Osteoblast (primary cell): ENCODE measurements at regions not wholly inside any gene's neighbourhood (a gene's known extent, or its start where the extent isn't known, plus 50 kb on each side); places are given as distances from the start of the nearest gene placed in this dataset.
A peak's percentile ranks its signal among the peaks of the same experiment; 100 is the strongest.

ENCODE experiments used
- DNase-seq: peaks from one replicate; pipeline ENCODE4 v3.0.0; 2011; ENCODE audit warnings: low spot score, mixed read lengths; ENCODE audit not compliant: insufficient read length; ENCODE audit errors: missing footprints
- H2AFZ ChIP-seq: 2 replicates; pipeline ENCODE4 v1.6.0; 2011; ENCODE audit warnings: mild to moderate bottlenecking, low read length
- H3K27ac ChIP-seq: 2 replicates; pipeline ENCODE4 v1.5.1; 2011; ENCODE audit warnings: mild to moderate bottlenecking, low read depth, low read length, moderate library complexity
- H3K27me3 ChIP-seq: 2 replicates; pipeline ENCODE4 v1.6.0; 2012; ENCODE audit warnings: mild to moderate bottlenecking, control low read depth, inconsistent platforms, low read length, moderate library complexity; ENCODE audit not compliant: insufficient read depth
- H3K36me3 ChIP-seq: 2 replicates; pipeline ENCODE4 v1.5.1; 2011; ENCODE audit warnings: mild to moderate bottlenecking, low read length, control low read depth, moderate library complexity; ENCODE audit not compliant: insufficient read depth
- H3K4me1 ChIP-seq: 2 replicates; pipeline ENCODE4 v1.5.1; 2011; ENCODE audit warnings: mild to moderate bottlenecking, low read length, control low read depth, moderate library complexity; ENCODE audit not compliant: insufficient read depth
- H3K4me2 ChIP-seq: 2 replicates; pipeline ENCODE4 v1.6.0; 2011; ENCODE audit warnings: mild to moderate bottlenecking, low read length; ENCODE audit not compliant: insufficient read depth
- H3K4me3 ChIP-seq: fragments of 200-600 bp; sonication (generic); 3 replicates; pipeline ENCODE4 v1.5.1; 2012; ENCODE audit warnings: mild to moderate bottlenecking, low read length, inconsistent platforms; ENCODE audit not compliant: insufficient read depth
- H3K79me2 ChIP-seq: 2 replicates; pipeline ENCODE4 v1.6.0; 2012; ENCODE audit warnings: mild to moderate bottlenecking, low read length, control low read depth, inconsistent platforms; ENCODE audit not compliant: insufficient read depth
- H3K9me3 ChIP-seq: 2 replicates; pipeline ENCODE4 v1.5.1; 2011; ENCODE audit warnings: low read depth, low read length, control low read depth
- H4K20me1 ChIP-seq: 2 replicates; pipeline ENCODE4 v1.6.0; 2012; ENCODE audit warnings: mild to moderate bottlenecking, low read length, control low read depth; ENCODE audit not compliant: insufficient read depth
- TF ChIP-seq, protein P1 (sequence below): IDR thresholded peaks from 2 replicates; pipeline ENCODE4 v1.5.1; 2011; ENCODE audit warnings: mild to moderate bottlenecking, low read depth, low read length, moderate library complexity; ENCODE audit errors: extremely low read depth

DNA sequence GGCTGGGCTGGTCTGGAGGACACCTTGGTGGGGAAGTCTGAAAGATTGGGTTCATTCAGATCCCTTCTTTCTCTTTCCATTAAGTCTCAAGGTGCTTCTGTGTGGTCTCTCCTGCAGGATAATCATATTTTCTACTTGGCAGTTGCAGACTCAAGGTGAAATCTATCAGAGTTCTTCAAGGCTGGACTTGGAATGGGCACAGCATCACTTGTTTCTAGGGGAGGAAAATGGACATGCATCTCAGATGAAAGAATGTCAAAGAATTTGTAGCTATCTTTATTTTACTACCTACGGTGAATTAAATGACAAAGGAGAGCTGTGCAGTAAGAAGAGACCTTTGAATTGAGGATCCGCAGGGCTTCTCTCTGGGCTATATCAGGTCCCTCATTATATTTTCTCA is 69.8 kb upstream of the PAPPA start:
- Histone ChIP-seq H3K27me3 (no peaks in the 10 kb centered on the region), H3K4me1 (peaks cover 15% of the 10 kb centered on the region), H3K4me3 (no peak overlapping the region), H3K79me2 (no peaks in the 10 kb centered on the region), H3K4me2 (no peak overlapping the region), H3K36me3 (no peaks in the 10 kb centered on the region), H2AFZ (no peak overlapping the region), H3K9me3 (no peaks in the 10 kb centered on the region), H3K27ac (no peak overlapping the region), H4K20me1 (no peaks in the 10 kb centered on the region)
- no peak for DNase-seq
- TF ChIP-seq, protein P1, sequence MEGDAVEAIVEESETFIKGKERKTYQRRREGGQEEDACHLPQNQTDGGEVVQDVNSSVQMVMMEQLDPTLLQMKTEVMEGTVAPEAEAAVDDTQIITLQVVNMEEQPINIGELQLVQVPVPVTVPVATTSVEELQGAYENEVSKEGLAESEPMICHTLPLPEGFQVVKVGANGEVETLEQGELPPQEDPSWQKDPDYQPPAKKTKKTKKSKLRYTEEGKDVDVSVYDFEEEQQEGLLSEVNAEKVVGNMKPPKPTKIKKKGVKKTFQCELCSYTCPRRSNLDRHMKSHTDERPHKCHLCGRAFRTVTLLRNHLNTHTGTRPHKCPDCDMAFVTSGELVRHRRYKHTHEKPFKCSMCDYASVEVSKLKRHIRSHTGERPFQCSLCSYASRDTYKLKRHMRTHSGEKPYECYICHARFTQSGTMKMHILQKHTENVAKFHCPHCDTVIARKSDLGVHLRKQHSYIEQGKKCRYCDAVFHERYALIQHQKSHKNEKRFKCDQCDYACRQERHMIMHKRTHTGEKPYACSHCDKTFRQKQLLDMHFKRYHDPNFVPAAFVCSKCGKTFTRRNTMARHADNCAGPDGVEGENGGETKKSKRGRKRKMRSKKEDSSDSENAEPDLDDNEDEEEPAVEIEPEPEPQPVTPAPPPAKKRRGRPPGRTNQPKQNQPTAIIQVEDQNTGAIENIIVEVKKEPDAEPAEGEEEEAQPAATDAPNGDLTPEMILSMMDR: no peak

DNA sequence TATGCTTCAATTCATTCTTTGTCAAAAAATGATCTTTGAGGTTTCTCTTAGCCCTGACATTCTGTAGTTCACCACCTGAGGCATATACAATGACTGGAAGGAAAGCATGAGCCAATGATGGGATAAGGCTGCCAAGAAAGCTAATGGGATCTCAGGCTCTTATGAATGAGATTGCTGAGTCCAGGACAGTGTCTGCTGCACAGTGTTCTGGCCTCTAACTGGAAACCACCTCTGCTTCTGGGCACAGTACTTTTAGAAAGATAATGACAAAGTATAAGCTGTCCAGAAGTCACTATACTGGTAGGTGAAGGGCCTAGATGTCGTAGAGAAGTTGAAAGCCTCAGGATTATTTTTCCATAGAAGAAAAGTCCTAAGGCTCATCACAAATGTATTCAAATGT is 69.1 kb upstream of the PAPPA start:
- no peaks in the 10 kb centered on the region for H3K36me3 ChIP-seq
- H3K27me3 ChIP-seq: no peaks in the 10 kb centered on the region
- no peak overlapping the region for H3K27ac ChIP-seq
- no peaks in the 10 kb centered on the region for H3K79me2 ChIP-seq
- DNase-seq: no peak
- TF ChIP-seq, protein P1: no peak
- H3K4me3 ChIP-seq: no peak overlapping the region
- no peak overlapping the region for H3K4me2 ChIP-seq
- no peak overlapping the region for H2AFZ ChIP-seq
- H4K20me1 ChIP-seq: no peaks in the 10 kb centered on the region
- H3K9me3 ChIP-seq: no peaks in the 10 kb centered on the region
- H3K4me1 ChIP-seq: peaks cover 15% of the 10 kb centered on the region

DNA sequence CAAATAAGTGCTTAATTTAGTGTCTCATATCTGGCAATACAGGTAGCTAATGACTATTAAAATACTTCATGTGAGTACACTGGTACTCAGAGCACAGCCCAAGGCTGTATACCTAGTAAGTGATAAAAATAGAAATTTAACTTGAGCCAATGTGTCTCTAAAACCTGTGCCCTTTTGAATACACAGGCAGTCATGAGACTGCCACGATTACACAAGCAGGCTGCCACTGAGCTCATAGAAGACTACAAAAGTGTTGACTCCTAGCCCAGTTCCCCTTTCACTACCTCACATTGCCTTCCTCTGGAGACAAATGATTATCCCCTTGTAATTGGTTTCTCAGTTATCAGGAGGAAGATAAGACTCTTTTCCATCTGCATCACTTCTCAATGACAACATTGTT is 66.3 kb upstream of the PAPPA start:
- Histone ChIP-seq H3K9me3 (no peaks in the 10 kb centered on the region), H3K4me2 (peak overlapping the region; percentile 40), H3K4me1 (peaks cover 15% of the 10 kb centered on the region), H4K20me1 (no peaks in the 10 kb centered on the region), H3K36me3 (no peaks in the 10 kb centered on the region), H3K4me3 (no peak overlapping the region), H3K79me2 (no peaks in the 10 kb centered on the region), H3K27ac (peak overlapping the region; percentile 75), H3K27me3 (no peaks in the 10 kb centered on the region), H2AFZ (no peak overlapping the region)
- no peak for DNase-seq
- TF ChIP-seq, protein P1: no peak

DNA sequence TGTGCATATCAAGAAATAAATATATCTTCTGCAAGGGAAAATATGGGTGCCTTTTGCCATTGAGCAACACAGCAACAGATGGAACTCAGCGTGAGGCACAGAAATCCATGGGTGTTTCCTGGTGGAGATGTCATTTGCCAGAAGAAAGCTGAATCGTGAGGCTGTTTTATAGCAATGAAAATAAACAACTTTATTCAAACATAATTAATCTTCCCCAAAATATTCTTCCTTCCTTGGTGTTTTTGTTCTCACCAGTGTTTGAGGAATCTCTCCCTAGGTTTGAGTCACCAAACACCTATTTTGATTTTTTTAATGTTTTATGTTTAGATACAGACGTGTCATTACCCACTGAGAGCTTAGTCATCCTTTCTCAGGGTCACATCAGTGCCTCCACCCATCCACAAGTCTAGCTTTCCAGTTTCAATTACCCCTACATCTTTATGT is 65.8 kb upstream of the PAPPA start:
- Histone ChIP-seq H3K4me2 (peak overlapping the region; percentile 40), H3K4me3 (no peak overlapping the region), H3K27me3 (no peaks in the 10 kb centered on the region), H3K4me1 (peaks cover 15% of the 10 kb centered on the region), H3K27ac (peak overlapping the region; percentile 75), H3K79me2 (no peaks in the 10 kb centered on the region), H3K9me3 (no peaks in the 10 kb centered on the region), H3K36me3 (no peaks in the 10 kb centered on the region), H2AFZ (peak overlapping the region; percentile 39), H4K20me1 (no peaks in the 10 kb centered on the region)
- peak; percentile 58 for DNase-seq
- TF ChIP-seq, protein P1: no peak
